GM23338 (cell line): ENCODE measurements at regions not wholly inside any gene's neighbourhood (a gene's known extent, or its start where the extent isn't known, plus 50 kb on each side); places are given as distances from the start of the nearest gene placed in this dataset.

Experiments used
- ATAC-seq: fragments of 200-7000 bp; cut with Tn5 transposase; 3 replicates; pipeline ENCODE4 v1.9.1; 2020
- DNase-seq: peaks from one replicate; pipeline ENCODE4 v3.0.0-alpha.2; 2015; ENCODE audit warnings: low spot score
- H2AFZ ChIP-seq: fragments of 200-600 bp; sonication (generic); 2 replicates; pipeline ENCODE4 v1.8.0; 2016; ENCODE audit warnings: antibody characterized with exemption, mild to moderate bottlenecking, moderate library complexity
- H3F3A ChIP-seq: fragments of 200-600 bp; sonication (generic); replicated peaks from 2 replicates; pipeline ENCODE4 v1.8.0; 2017; ENCODE audit warnings: antibody characterized with exemption, mixed run types, low read depth
- H3K27ac ChIP-seq: fragments of 200-600 bp; sonication (generic); 2 replicates; pipeline ENCODE4 v1.6.1; 2016; ENCODE audit warnings: low read depth
- H3K27me3 ChIP-seq: fragments of 200-600 bp; sonication (generic); 2 replicates; pipeline ENCODE4 v1.8.0; 2016; ENCODE audit warnings: mild to moderate bottlenecking, mixed run types, moderate library complexity; ENCODE audit not compliant: insufficient read depth
- H3K36me3 ChIP-seq: fragments of 200-600 bp; sonication (generic); 2 replicates; pipeline ENCODE4 v1.8.0; 2016; ENCODE audit warnings: mild to moderate bottlenecking; ENCODE audit not compliant: insufficient read depth
- H3K4me1 ChIP-seq: fragments of 200-600 bp; sonication (generic); 2 replicates; pipeline ENCODE4 v1.8.0; 2016; ENCODE audit warnings: mild to moderate bottlenecking, moderate library complexity; ENCODE audit not compliant: insufficient read depth
- H3K4me2 ChIP-seq: fragments of 200-600 bp; sonication (generic); 2 replicates; pipeline ENCODE4 v1.7.1; 2017; ENCODE audit warnings: mixed run types
- H3K4me3 ChIP-seq: fragments of 200-600 bp; sonication (generic); 2 replicates; pipeline ENCODE4 v1.6.1; 2016; ENCODE audit warnings: mixed run types
- H3K79me2 ChIP-seq: fragments of 200-600 bp; sonication (generic); replicated peaks from 2 replicates; pipeline ENCODE4 v1.8.0; 2017; ENCODE audit warnings: mild to moderate bottlenecking; ENCODE audit not compliant: insufficient read depth
- H3K9me2 ChIP-seq: fragments of 200-600 bp; sonication (generic); 2 replicates; pipeline ENCODE4 v1.8.0; 2017; ENCODE audit not compliant: insufficient read depth
- H4K20me1 ChIP-seq: fragments of 200-600 bp; sonication (generic); replicated peaks from 2 replicates; pipeline ENCODE4 v1.8.0; 2017; ENCODE audit warnings: mild to moderate bottlenecking; ENCODE audit not compliant: insufficient read depth
- H3K27ac Mint-ChIP-seq: 2 replicates; pipeline ENCODE4 v1.8.0; 2020; ENCODE audit warnings: inconsistent platforms, mild to moderate bottlenecking, moderate library complexity, mixed read lengths
- H3K27me3 Mint-ChIP-seq: 3 replicates; pipeline ENCODE4 v1.8.0; 2022; ENCODE audit warnings: low read depth, mild to moderate bottlenecking, moderate library complexity, mixed read lengths, inconsistent platforms; ENCODE audit not compliant: insufficient read depth, poor library complexity
- H3K36me3 Mint-ChIP-seq: 3 replicates; pipeline ENCODE4 v1.8.0; 2021; ENCODE audit warnings: low read depth, mild to moderate bottlenecking, inconsistent platforms, moderate library complexity, mixed read lengths
- H3K4me1 Mint-ChIP-seq: 3 replicates; pipeline ENCODE4 v1.8.0; 2020; ENCODE audit warnings: mild to moderate bottlenecking, inconsistent platforms, mixed read lengths
- H3K4me3 Mint-ChIP-seq: 3 replicates; pipeline ENCODE4 v1.8.0; 2021; ENCODE audit warnings: moderate library complexity, mild to moderate bottlenecking, inconsistent platforms, mixed read lengths
- H3K9me3 Mint-ChIP-seq: 3 replicates; pipeline ENCODE4 v1.8.0; 2020; ENCODE audit warnings: moderate library complexity, mild to moderate bottlenecking, inconsistent platforms, mixed read lengths
- CREB1 ChIP-seq: fragments of 250-450 bp; sonication (Bioruptor Pico); IDR thresholded peaks from 2 replicates; pipeline ENCODE4 v1.5.0; 2020; ENCODE audit warnings: low read depth, mild to moderate bottlenecking, moderate library complexity
- CTCF ChIP-seq, 2 experiments: fragments of 200-600 bp in 1 of 2; sonication (generic) in 1 of 2; conservative IDR thresholded peaks; 2 replicates each; pipeline versions ENCODE4 v1.5.1 to v1.6.1; 2016 to 2017; ENCODE audit warnings: antibody characterized with exemption in 2 of 2, low read depth in 2 of 2, mild to moderate bottlenecking in 2 of 2, moderate library complexity in 1 of 2
- ETS1 ChIP-seq: IDR thresholded peaks from 2 replicates; pipeline ENCODE4 v1.6.1; 2016; ENCODE audit warnings: antibody characterized with exemption
- EZH2 ChIP-seq: fragments of 200-600 bp; sonication (generic); IDR thresholded peaks from one replicate; pipeline ENCODE4 v1.8.0; 2017; ENCODE audit warnings: antibody characterized with exemption, mild to moderate bottlenecking, low read depth; ENCODE audit not compliant: unreplicated experiment
- EZH2phosphoT487 ChIP-seq: fragments of 200-600 bp; sonication (generic); IDR thresholded peaks from one replicate; pipeline ENCODE4 v1.8.1; 2018; ENCODE audit warnings: antibody characterized with exemption; ENCODE audit not compliant: unreplicated experiment
- JUNB ChIP-seq: IDR thresholded peaks from one replicate; pipeline ENCODE4 v1.6.1; 2016; ENCODE audit warnings: antibody characterized with exemption; ENCODE audit not compliant: unreplicated experiment
- NANOG ChIP-seq: IDR thresholded peaks from 2 replicates; pipeline ENCODE4 v1.6.1; 2016; ENCODE audit warnings: antibody characterized with exemption, borderline replicate concordance
- POLR2AphosphoS5 ChIP-seq: IDR thresholded peaks from 2 replicates; pipeline ENCODE4 v1.6.1; 2016; ENCODE audit warnings: antibody characterized with exemption, low read depth
- REST ChIP-seq: IDR thresholded peaks from one replicate; pipeline ENCODE4 v1.6.1; 2018; ENCODE audit warnings: antibody characterized with exemption; ENCODE audit not compliant: unreplicated experiment
- STAT1 ChIP-seq: IDR thresholded peaks from one replicate; pipeline ENCODE4 v1.6.1; 2016; ENCODE audit warnings: antibody characterized with exemption; ENCODE audit not compliant: unreplicated experiment
- ZNF114 ChIP-seq: fragments of 250-450 bp; sonication (Bioruptor Pico); IDR thresholded peaks from 2 replicates; pipeline ENCODE4 v1.5.0; 2020; ENCODE audit warnings: mild to moderate bottlenecking, moderate library complexity
- ZNF331 ChIP-seq: fragments of 250-450 bp; sonication (Bioruptor Pico); IDR thresholded peaks from 2 replicates; pipeline ENCODE4 v1.5.0; 2020; ENCODE audit warnings: low read depth, mild to moderate bottlenecking, moderate library complexity

GRCh38 chr7:42603496-42603895 is 308.4 kb downstream of the C7orf25 start (continued):
- no peak for TF ChIP-seq REST
- TF ChIP-seq EZH2: no peak
- TF ChIP-seq CTCF (conservative IDR thresholded peaks at IDR 0.05; ENCODE audit: low read depth in 2 of 2): no peak
- no peak for TF ChIP-seq ETS1
- TF ChIP-seq JUNB: no peak
- TF ChIP-seq ZNF331 (CRISPR knock-in tag): no peak
- no peak for TF ChIP-seq POLR2AphosphoS5
- TF ChIP-seq CREB1: no peak

- no peak overlapping the region for H2AFZ ChIP-seq
- no peak overlapping the region for H3K4me3 ChIP-seq
- no peak for ATAC-seq
- H3K9me3 Mint-ChIP-seq: no peaks in the 10 kb centered on the region
- H3K36me3 Mint-ChIP-seq: no peaks in the 10 kb centered on the region
- no peak for DNase-seq
- H3K27ac Mint-ChIP-seq: no peak overlapping the region
- H3K79me2 ChIP-seq: no peaks in the 10 kb centered on the region
- no peaks in the 10 kb centered on the region for H3K36me3 ChIP-seq
- H3K4me2 ChIP-seq: no peak overlapping the region
- H3F3A ChIP-seq: no peaks in the 10 kb centered on the region
- no peaks in the 10 kb centered on the region for H3K27me3 ChIP-seq
- no peaks in the 10 kb centered on the region for H3K27me3 Mint-ChIP-seq
- H3K4me1 ChIP-seq: no peaks in the 10 kb centered on the region
- H3K9me2 ChIP-seq: peaks cover 3% of the 10 kb centered on the region; the same call in 1 of the 2 replicates
- H3K27ac ChIP-seq: no peak overlapping the region
- peaks cover 6% of the 10 kb centered on the region; the same call in 1 of the 3 replicates for H3K4me1 Mint-ChIP-seq
- H3K4me3 Mint-ChIP-seq: no peak overlapping the region
- H4K20me1 ChIP-seq: no peaks in the 10 kb centered on the region
- TF ChIP-seq JUNB (no peak), CREB1 (no peak), ETS1 (no peak), NANOG (no peak), EZH2phosphoT487 (no peak), POLR2AphosphoS5 (no peak), ZNF331 (CRISPR knock-in tag) (no peak), REST (no peak), CTCF (conservative IDR thresholded peaks at IDR 0.05; ENCODE audit: low read depth in 2 of 2) (no peak), EZH2 (no peak), STAT1 (no peak), ZNF114 (CRISPR knock-in tag) (no peak)
These were observed 314.6 kb downstream of the C7orf25 start for GRCh38 chr7:42597300-42597699.
